ENCODE measurements at regions not wholly inside any gene's neighbourhood (a gene's known extent, or its start where the extent isn't known, plus 50 kb on each side); places are given as distances from the start of the nearest gene placed in this dataset.

DNA sequence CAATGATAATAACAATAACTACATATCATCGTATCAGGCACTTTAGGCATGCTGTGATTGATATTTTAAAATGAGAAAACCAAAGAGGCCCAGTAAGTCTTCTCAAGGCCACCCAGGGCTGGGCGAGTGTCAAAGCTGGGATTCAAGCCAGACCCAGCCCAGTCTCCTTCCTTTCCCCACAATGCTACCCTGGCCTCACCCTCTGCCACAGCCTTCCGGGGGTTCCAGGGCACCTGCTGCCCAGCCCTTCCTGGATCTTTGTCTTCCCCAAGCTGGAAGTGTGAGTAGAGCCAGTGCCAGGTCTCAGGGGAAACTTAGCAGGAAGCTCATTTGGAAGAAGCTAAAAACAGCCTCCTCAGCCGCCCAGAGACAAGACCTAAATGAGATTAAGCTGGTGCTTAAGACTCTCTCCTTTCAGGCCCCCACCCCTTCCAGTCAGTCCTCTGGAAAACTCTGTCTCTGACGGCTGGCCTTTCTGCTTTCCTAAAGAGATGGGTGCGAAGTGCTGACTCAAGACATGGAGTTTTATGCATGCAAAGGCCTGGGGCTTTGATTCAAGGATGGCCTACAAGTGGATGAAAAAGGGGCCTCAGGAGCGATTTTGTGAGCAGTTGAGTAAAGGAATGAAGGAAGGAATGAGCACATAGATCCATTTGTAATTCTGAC lies 184.2 kb downstream of the KCNA5 start:
- no peak for DNase-seq (ENCODE audit: low read depth, low spot score)

- DNase-seq (ENCODE audit: low read depth, low spot score), result no peak
These were observed 186.5 kb downstream of the KCNA5 start for GRCh38 chr12:5230156-5230555.

GRCh38 chr12:5230861-5231260 lies 187.2 kb downstream of the KCNA5 start:
- no peak for DNase-seq (ENCODE audit: low read depth, low spot score)

GRCh38 chr12:5232291-5232690 lies 188.6 kb downstream of the KCNA5 start:
- DNase-seq (ENCODE audit: low read depth, low spot score), result no peak

DNA sequence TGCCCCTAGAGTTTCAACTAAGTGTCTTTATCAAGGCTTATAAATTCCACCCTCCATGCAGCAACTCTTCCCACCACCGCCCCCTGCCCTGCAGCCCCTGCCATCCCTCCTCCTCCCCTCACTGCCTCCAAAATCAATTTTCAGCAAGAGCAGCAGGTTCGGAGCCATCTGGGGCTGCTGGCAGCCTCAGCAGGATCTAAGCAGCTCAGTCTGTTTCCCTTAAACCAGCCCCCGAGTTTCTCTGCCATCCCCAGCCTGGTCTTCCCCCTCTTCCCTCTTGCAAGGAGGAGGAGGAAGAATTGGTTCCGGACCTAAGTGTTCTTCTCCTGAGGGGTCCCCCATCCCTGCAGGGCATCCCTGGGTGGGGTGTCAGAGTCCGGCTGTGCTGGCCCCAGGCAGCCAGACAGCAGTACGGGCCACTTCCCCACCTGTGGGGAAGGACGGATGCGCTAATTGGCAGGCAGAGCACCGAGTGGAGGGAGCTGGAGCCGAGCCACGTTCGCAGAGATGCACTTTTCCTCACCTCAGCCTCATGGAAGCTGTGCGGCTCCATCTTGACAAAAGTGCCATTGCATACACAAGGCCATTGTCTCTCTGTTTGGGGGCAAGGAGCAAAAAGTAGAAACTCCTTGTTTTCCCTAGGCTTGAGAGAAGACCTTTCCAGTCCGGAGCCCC lies 189.3 kb downstream of the KCNA5 start:
- no peak for DNase-seq (ENCODE audit: low read depth, low spot score)

DNA sequence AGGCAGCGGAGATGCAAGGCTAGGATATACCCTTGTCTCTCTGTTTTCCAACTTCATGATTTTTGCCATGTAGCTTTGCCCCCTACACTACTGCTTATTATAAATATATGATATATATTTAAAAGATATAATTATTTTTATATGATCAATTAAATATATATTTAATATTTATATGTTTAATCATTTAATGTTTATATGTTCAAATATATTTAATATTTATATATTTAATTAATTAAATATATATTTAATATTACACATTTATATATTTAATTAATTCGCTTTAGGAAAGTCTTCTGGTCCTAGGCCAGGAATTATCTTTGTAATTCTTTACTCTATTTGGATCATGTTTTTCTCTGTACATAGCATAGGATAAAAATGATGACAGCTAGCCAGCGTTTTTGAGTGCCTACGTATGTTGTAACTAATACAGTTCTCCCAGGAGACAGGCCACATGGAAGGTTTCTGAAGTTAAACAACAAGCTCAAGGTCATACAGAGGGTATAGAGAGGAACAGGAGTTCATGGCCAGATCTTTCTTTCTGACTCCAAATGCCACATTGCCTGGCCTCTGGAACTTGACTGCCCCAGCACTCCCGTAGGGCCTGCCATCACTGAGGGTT lies 192.5 kb downstream of the KCNA5 start:
- no peak for DNase-seq (ENCODE audit: low read depth, low spot score)

GRCh38 chr12:5242440-5242839 lies 189.5 kb upstream of the NTF3 start:
- DNase-seq (ENCODE audit: low read depth, low spot score), result no peak

DNA sequence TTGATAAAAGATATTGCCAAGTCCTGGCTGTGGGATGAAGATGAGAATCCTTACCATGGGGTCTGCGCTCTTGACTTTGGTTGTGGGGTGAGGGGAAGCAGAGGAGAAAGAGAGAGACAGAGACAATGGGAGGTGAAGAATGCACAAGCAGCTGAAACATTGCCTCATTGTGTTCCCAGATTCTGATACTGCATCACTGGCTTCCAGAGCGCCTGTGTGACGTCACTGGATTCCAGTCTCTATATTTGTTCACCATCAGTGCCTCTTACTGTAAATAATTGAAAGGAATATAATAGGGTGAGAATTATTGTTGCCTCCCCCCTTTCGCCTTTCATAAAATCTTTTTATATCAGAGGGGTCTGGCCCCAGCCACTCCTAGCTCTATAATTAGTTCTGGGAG lies 188.9 kb upstream of the NTF3 start:
- no peak for DNase-seq (ENCODE audit: low read depth, low spot score)

- no peak for DNase-seq (ENCODE audit: low read depth, low spot score)
These were observed 187.4 kb upstream of the NTF3 start for GRCh38 chr12:5244513-5244972.

- no peak for DNase-seq (ENCODE audit: low read depth, low spot score)
These were observed 185.7 kb upstream of the NTF3 start for GRCh38 chr12:5246196-5246595.

DNA sequence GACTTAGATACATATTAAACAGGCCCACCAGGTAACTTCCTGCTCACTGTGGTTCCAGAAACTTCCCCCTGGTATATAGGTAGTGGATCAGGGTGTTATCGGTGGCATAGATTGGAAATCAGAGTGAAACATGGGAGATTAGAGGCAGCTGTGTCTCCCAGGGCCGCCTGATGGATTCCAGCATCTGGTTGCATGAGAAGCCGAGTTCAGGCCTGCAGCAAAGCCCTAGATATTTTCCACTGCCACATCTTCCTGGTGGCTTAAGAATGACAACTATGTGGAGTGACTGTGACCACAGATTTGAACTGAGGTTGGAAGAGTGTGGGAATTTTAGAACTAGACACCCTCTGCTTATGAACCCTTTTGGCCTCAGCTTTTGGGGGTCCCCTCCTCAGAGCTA lies 184.8 kb upstream of the NTF3 start:
- DNase-seq (ENCODE audit: low read depth, low spot score), result no peak

GRCh38 chr12:5248230-5248629 lies 183.7 kb upstream of the NTF3 start:
- no peak for DNase-seq (ENCODE audit: low read depth, low spot score)

DNA sequence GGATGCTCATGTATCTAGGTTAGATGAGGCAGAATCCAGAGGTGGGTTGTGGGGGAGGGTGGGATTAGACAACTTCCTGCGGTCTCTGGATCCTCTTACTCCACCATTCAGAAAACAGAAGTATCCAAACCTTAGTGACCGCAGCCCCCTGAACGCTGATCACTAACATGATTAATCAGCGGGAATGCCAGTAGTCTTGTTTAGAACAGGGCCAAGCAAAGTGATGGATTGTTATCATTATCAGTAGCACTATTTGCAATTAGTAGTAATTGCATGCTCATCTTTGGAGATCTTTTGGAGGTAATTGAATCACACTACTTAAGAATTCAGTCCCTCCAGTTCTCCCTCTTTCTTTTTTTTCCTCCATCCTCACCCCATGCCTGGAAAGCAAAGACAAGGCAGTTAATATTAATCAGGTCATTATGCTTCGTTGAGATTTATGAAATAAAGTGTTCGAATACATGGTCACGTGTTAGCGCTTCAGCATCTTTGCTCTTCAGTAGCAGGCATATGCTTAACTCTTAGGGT lies 182.8 kb upstream of the NTF3 start:
- no peak for DNase-seq (ENCODE audit: low read depth, low spot score)

DNA sequence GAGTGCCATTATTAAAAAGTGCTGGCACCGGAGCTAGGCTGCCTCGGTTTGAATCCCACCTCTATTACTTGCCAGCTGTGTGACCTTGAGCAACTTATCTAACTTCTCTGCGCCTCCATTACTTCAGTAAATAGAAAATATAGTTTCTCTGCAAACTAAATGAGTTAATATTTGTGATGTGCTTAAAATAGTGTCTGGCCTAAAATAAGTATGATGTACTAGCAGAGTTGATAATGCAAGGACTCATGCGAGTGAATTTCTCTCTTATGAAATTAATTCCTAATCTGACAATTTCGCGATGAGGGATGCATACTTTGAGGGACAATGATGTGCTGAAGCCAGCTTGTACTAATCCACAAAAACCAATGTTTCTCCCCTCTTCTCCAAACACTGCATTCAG lies 180.8 kb upstream of the NTF3 start:
- DNase-seq (ENCODE audit: low read depth, low spot score), result no peak

- no peak for DNase-seq (ENCODE audit: low read depth, low spot score)
These were observed 180.1 kb upstream of the NTF3 start for GRCh38 chr12:5251786-5252185.

GRCh38 chr12:5254703-5255102 lies 177.2 kb upstream of the NTF3 start:
- DNase-seq (ENCODE audit: low read depth, low spot score), result no peak

- no peak for DNase-seq (ENCODE audit: low read depth, low spot score)
These were observed 174.0 kb upstream of the NTF3 start for GRCh38 chr12:5257763-5258495.

- DNase-seq (ENCODE audit: low read depth, low spot score), result no peak
These were observed 173.4 kb upstream of the NTF3 start for GRCh38 chr12:5258498-5258897.

GRCh38 chr12:5258926-5259325 lies 173.0 kb upstream of the NTF3 start:
- no peak for DNase-seq (ENCODE audit: low read depth, low spot score)

DNA sequence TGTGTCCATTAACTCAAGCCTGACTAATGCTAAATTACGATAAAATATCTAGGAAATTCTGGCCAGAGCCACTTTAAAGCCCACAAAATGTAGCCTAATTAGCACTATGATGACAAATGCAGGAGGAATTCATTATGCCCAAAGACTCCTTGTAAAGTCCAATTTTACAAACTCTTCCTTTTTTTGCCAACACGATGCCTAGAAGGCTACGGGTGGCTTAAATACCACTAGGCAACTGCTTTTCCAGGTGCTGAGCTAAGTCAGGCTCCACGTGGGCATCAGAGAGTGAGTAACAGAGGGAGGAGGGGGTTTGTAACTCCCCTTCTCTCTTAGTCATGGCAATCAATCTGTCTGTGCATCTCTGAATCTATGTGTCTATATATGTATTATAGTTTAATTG lies 172.4 kb upstream of the NTF3 start:
- no peak for DNase-seq (ENCODE audit: low read depth, low spot score)

DNA sequence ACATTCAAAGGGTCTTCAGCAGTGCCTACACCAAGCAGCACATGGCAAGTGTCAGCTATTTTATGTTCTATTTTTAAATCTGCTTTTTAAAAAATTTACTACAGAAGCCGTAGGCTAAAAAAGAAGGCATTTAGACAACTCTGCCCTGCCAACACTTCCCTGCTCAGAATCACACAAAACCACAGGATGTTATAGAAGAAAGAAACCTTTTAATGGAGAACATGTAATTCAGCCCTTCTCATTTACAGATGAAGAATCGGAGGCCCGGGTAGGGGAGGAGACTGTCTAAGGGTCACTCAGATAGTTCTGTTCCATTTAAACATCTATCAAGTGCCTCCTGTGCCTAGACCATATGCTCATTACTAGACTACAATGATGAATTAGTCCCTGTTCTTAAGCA lies 171.8 kb upstream of the NTF3 start:
- no peak for DNase-seq (ENCODE audit: low read depth, low spot score)

- no peak for DNase-seq (ENCODE audit: low read depth, low spot score)
These were observed 171.3 kb upstream of the NTF3 start for GRCh38 chr12:5260591-5261086.
